Superior temporal gyrus (tissue), 1 donor: ENCODE measurements at regions not wholly inside any gene's neighbourhood (a gene's known extent, or its start where the extent isn't known, plus 50 kb on each side); places are given as distances from the start of the nearest gene placed in this dataset.
"Not testable (repeated sequence)": the region's sequence is repeated elsewhere in the genome, so short reads cannot be mapped to it uniquely, and the experiment has no call there.

Experiments
- DNase-seq: peaks from one replicate; pipeline ENCODE4 v3.0.0-alpha.2; 2016; ENCODE audit errors: extremely low spot score

- not testable (repeated sequence) for DNase-seq
Measured at GRCh38 chr6:30807566-30807965, 63.2 kb upstream of the IER3 start.

GRCh38 chr6:30806581-30807183 lies 62.3 kb upstream of the IER3 start:
- DNase-seq: no peak

DNA sequence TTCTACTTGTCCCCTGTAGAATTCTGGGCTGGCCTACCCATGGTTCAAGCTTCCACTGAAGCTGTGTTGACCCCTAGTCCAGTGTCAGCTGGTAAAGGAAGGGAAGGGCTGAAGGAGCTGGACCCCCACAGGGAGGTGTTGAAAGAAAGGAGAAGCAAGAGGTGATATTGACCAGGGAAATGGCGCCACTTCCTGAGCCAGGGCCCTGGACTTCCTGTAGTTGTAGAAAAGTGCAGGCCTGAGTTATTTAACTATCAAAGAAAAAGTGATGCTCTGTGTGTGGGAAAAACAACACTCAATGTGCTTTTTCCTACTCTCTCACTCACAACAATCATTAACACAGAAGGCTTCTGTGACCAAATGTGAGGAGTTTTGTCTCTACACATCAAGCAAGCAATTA lies 60.0 kb upstream of the IER3 start:
- DNase-seq: no peak

GRCh38 chr6:30802731-30803130 lies 58.4 kb upstream of the IER3 start:
- no peak for DNase-seq

DNA sequence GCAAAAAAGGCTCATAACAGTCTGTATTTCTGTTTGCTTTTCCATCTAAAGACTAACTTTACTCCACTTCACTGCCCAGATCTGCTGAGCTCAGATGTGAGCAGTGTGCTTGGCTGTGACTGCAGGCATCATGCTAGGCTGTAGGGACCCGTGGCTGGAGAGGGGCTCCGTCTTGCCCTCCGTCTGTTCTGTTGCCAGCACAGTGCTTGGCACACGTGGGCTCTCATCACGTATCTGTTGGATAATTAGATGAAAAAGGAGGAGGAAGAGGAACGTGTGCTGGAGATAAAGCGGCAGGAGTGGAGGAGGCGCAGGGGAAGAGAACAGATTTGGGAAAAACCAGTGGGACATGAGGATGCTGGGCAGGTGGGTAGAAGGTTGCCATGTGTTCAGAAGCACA lies 57.6 kb upstream of the IER3 start:
- DNase-seq: no peak

DNA sequence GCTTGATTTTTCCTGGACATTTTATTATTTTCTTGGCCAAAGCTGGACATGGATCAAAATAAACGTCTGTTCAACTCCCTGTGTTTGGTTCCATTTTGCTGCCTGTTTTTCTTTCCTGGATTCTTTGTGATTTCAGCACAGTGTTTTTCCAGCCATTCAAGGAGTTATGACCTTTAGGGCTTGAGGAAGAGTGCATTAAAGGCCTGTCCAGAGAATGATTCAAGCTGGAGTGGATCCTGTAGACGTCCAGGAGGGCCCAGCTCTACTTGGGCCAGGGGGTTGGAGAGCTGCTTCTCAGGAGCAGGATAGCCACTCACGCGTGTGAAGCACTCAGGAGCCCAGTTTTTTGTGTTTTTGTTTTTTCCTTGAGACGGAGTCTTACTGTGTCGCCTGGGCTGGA lies 56.5 kb upstream of the IER3 start:
- DNase-seq: no peak

DNA sequence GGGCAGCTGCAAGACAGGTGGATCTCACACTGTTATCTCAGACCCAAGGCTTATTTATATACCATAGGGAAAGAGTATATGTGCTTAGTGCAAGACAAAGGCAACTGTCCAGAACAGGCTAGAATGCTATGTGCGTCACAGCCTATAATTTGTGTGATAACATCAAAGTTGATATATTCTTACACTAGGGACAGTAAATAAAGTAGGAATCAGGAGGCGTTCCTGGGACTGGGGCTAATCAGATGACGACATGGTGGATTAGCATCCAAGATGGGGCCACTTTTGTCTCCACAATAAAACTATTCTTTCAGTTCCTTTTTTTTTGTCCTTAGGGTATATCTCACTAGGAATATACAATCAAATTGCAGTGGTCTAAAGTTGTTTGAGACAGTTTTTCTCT lies 54.9 kb upstream of the IER3 start:
- DNase-seq: no peak

DNA sequence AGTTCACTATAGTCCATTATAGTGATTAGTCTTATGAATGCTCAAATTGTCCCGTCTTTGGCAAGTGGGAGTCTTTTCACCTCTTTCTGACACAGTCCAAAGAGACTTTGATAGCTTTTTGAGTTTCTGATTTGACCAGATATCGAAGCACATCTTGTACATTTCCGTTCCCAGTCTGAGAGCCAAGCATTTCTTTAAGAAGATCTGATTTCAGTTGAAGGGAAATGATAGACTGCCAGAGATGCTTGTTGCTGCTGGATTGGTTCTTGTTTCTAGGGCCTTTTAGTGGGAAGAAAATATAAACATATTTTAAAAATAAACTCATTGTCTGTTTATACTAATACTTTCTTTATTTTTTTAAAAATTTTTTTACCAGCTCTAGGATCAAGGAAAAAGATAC lies 54.1 kb upstream of the IER3 start:
- no peak for DNase-seq

DNA sequence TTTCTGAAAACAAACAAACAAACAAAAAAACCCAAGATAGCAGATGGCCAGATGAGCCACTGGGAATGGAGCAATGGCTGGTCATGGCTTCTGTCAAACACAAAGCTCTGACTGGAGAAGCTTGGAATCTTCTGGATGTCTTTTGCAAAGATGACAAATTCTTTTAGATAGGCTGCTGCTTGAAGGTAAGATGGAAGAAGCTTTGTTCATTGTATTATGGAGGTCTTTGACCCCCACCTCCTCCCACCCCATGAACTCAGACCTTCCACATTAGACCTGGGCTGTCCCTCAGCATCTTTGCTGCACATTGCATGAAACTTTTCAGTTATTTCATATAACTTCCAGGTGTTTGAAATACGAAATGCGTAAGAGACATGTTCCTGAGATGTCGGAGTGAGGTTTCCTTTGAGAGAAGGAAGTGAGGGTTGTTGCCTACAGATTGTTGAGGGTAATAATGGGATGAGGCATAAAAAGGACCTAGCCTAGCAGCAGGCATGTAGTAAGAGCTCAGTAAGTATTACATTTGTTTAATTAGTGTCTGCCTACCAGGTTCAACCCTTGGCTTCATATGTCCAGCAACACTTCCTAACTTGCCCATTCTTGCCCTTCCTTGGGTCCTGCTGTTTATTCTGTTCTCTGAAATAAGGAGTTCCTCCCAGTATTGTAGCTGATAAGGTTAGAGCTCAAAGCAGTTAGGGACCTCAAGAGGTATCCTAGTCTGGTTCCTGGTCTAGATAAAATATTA lies 51.4 kb upstream of the IER3 start:
- no peak for DNase-seq
